GM18867 (cell line): ENCODE measurements at regions not wholly inside any gene's neighbourhood (a gene's known extent, or its start where the extent isn't known, plus 50 kb on each side); places are given as distances from the start of the nearest gene placed in this dataset.

Experiments used
- ATAC-seq: cut with Tn5 transposase; IDR thresholded peaks from one replicate; pipeline ENCODE4 v1.9.1; 2021; ENCODE audit warnings: mild to moderate bottlenecking, moderate library complexity; ENCODE audit not compliant: unreplicated experiment

GRCh38 chr10:28481968-28482367 lies 51.0 kb upstream of the WAC start:
- no peak for ATAC-seq
